Glomerular visceral epithelial cell (primary cell): ENCODE measurements at regions not wholly inside any gene's neighbourhood (a gene's known extent, or its start where the extent isn't known, plus 50 kb on each side); places are given as distances from the start of the nearest gene placed in this dataset.
A peak's percentile ranks its signal among the peaks of the same experiment; 100 is the strongest.
"Not testable (repeated sequence)": the region's sequence is repeated elsewhere in the genome, so short reads cannot be mapped to it uniquely, and the experiment has no call there.

Source experiments
- DNase-seq: peaks from one replicate; pipeline ENCODE4 v3.0.0-alpha.2; 2016; ENCODE audit errors: extremely low spot score

DNA sequence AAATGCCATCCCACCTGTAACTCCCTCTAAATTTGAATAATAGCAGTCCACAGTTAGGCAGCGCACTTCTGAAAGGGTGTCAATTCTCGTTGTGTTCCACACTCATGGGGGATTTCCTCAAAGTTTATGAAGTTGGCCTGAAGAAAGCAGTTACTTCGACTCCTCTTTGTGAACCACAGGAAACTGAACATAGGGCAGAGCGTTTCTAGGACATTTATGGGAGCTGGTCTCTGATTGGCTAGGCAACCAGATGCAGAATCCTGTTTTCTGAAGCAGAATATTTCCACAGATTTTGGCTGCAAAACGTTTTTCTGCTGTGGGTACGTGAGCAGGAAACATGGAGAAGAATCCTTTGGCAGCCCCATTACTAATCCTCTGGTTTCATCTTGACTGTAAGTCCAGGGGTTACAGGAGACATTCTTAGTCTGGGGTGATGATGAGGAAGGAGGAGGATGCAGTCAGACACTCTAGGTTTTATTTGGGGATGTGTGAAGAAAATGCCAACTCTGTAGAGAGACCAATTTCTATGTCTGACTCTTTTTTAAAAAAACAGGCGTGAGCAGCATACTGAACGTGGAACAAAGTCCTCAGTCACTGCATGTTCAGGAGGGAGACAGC lies 431.5 kb upstream of the OR4E1 start:
- no peak for DNase-seq

DNA sequence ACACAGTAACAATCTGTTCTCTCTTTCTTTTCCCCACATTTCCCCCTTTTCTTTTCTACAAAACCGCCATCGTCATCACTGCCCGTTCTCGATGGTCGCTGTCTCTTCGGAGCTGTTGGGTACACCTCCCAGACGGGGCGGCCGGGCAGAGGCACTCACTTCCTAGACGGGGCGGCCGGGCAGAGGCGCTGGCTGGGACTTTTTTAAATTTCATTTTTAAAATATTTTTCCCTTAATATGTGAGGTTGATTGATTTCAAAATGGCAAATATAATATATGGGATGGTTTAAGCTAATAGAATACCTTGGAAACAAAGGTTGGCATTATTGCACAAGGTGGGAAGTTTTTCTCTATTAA lies 427.1 kb upstream of the OR4E1 start:
- not testable (repeated sequence) for DNase-seq

DNA sequence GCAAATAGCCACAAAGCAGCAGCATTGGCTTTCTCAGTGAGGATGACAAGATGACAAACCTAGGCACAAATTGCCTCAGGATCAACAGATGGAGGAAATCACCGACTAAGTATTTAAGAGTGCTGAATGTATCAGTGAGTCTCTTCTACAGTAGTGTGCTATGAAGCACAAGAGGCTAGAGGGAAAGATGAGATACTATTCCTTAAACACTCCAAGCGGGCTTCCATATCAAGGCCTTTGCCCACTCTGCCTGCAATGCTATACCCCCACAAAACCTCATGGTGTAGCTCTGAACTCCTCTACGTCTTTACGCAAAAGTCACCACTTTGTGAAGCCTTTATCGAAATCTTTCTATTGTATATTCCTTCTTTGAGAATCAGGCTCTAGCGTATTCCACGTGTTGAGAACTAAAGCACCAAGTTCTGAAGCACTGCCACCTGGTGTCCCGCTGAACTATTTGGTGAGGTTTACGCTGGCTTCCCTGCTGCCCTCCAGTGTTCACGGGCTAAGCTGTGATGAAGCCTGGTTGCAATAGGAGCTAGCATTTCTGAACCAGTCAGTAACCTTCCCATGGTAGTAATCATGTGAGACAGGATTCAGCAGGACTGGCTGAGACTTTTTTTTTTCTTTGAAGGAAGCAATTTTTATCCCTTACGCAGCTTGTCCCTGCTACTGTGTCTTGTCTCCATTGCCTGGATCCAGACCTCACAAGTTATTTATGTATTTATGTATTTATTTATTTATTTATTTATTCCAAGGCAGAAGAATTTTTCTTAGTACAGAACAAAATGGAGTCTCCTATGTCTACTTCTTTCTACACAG lies 426.5 kb upstream of the OR4E1 start:
- peak; percentile 65 for DNase-seq

- DNase-seq = no peak
These were observed 424.8 kb upstream of the OR4E1 start for GRCh38 chr14:22098435-22098834.

DNA sequence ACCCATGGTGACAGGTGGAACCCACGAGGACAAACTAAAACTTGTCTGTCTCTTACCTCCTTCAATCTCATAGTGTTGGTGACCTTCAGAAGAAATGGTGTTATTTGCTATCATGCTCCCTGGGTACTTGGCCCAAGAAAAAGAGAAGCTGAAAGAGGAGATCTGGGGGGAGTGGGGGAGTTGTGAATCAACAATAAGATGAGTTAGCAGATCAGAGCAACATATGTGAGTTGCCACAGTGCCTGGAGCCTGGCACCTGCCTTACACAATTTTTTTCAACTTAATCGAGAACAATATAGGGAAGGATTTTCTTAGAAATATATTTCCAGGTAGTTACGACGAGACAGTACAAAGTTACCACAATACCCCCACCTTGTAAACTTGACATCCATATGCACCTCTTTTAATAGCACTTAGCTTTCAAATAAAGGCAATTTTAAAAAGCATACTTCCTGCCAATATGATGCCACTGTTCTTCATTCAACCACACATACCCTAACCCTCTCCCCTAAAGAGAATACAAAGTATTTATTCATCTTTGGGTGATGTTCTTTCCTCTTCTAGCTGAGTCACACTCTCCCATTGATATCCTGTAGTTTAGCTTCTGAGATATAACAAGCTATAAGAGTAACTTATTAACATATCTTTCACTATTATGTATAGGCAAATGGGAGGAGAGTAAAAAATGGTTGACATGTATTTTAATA lies 424.1 kb upstream of the OR4E1 start:
- no peak for DNase-seq

DNA sequence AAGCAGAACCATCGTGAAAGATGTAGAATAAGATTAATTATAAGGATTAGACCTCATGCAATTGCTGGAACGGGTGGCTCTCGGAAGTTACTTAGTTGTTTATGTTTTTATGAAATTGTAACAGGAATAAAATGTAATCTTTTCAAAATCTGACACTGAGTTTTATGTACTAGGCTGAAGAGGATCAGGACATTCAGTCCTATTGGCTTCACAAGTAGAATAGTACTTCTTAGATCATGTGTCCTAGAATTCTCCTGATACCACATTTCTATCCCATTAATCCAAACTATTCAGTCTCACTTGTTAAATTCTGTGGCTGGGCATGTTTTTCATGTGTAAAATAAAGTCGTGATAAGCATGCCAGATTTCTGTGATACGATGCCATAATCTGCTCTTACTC lies 423.5 kb upstream of the OR4E1 start:
- no peak for DNase-seq

- no peak for DNase-seq
These were observed 422.9 kb upstream of the OR4E1 start for GRCh38 chr14:22096514-22096895.

GRCh38 chr14:22095860-22096513 lies 422.4 kb upstream of the OR4E1 start:
- DNase-seq = no peak

DNA sequence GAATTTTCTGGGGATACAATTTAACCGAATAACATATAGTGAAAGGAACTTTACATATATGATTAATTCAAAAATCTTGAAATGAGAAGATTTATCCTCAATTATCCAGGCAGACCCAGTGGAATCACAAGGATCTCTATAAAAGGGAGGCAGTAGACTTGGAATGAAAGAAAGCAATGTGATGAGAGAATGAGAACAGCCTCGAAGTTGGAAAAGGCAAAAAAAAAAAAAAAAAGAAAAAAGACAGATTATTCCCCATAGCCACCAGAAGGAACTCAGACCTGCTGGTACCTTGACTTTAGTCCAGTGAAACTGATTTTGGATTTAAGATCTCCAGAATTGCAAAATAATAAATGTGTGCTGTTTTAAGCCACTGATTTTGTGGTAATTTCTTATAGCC lies 416.3 kb upstream of the OR4E1 start:
- no peak for DNase-seq

- no peak for DNase-seq
These were observed 415.2 kb upstream of the OR4E1 start for GRCh38 chr14:22088614-22089342.

- DNase-seq = no peak
These were observed 412.5 kb upstream of the OR4E1 start for GRCh38 chr14:22086131-22086530.

GRCh38 chr14:22084393-22085281 lies 411.0 kb upstream of the OR4E1 start:
- DNase-seq = peak; percentile 56

GRCh38 chr14:22081337-22081736 lies 407.7 kb upstream of the OR4E1 start:
- no peak for DNase-seq

GRCh38 chr14:22079766-22080165 lies 406.1 kb upstream of the OR4E1 start:
- no peak for DNase-seq

GRCh38 chr14:22073801-22074200 lies 400.2 kb upstream of the OR4E1 start:
- DNase-seq = no peak

GRCh38 chr14:22071006-22071405 lies 397.4 kb upstream of the OR4E1 start:
- no peak for DNase-seq

GRCh38 chr14:22070119-22070982 lies 396.7 kb upstream of the OR4E1 start:
- no peak for DNase-seq

- no peak for DNase-seq
These were observed 391.7 kb upstream of the OR4E1 start for GRCh38 chr14:22065347-22065746.

- no peak for DNase-seq
These were observed 385.6 kb upstream of the OR4E1 start for GRCh38 chr14:22059201-22059600.

DNA sequence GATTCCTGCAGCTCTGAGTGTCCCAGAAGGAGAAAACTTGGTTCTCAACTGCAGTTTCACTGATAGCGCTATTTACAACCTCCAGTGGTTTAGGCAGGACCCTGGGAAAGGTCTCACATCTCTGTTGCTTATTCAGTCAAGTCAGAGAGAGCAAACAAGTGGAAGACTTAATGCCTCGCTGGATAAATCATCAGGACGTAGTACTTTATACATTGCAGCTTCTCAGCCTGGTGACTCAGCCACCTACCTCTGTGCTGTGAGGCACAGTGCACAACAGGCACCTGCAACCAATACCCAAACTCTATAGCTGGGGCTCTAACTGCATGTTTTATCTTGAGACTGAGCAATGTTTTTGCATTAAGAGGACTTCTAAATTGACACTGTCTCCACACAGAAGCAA lies 379.2 kb upstream of the OR4E1 start:
- DNase-seq = no peak
